ENCODE measurements at regions not wholly inside any gene's neighbourhood (a gene's known extent, or its start where the extent isn't known, plus 50 kb on each side); places are given as distances from the start of the nearest gene placed in this dataset.

DNA sequence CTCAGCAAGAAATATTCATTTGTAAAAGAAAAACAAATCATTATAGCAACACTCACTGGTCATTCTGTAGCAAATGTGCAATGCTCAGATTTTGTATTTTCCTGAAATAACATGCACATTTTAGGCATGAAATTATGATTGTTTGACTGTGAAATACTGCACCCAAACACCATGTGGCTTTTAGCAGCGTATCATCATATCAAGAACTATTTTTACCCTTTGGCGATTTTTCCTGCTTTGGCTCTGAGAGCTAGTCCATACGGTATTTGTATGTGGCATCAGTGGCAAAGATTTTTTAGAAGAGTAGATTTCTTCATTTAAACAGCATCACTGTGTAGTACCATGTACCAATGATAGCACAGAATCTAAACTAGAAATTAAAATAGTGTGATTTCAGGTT lies 493.1 kb downstream of the NR4A2 start:
- TF ChIP-seq, protein P1, sequence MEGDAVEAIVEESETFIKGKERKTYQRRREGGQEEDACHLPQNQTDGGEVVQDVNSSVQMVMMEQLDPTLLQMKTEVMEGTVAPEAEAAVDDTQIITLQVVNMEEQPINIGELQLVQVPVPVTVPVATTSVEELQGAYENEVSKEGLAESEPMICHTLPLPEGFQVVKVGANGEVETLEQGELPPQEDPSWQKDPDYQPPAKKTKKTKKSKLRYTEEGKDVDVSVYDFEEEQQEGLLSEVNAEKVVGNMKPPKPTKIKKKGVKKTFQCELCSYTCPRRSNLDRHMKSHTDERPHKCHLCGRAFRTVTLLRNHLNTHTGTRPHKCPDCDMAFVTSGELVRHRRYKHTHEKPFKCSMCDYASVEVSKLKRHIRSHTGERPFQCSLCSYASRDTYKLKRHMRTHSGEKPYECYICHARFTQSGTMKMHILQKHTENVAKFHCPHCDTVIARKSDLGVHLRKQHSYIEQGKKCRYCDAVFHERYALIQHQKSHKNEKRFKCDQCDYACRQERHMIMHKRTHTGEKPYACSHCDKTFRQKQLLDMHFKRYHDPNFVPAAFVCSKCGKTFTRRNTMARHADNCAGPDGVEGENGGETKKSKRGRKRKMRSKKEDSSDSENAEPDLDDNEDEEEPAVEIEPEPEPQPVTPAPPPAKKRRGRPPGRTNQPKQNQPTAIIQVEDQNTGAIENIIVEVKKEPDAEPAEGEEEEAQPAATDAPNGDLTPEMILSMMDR (IDR thresholded peaks at IDR 0.05) = no peak
- no peak for TF ChIP-seq POLR2A (IDR thresholded peaks at IDR 0.05)

All from testis (tissue), 2 donors.